Fibroblast of the conjunctiva (primary cell): ENCODE measurements at regions not wholly inside any gene's neighbourhood (a gene's known extent, or its start where the extent isn't known, plus 50 kb on each side); places are given as distances from the start of the nearest gene placed in this dataset.
A peak's percentile ranks its signal among the peaks of the same experiment; 100 is the strongest.

Source experiments
- DNase-seq: peaks from one replicate; pipeline ENCODE4 v3.0.0-alpha.2; 2010; ENCODE audit warnings: low read depth

GRCh38 chr9:88658311-88658822, 123.4 kb downstream of the NXNL2 start:
- peak; percentile 47 for DNase-seq

- DNase-seq = no peak
Measured at GRCh38 chr9:88659126-88659525, 124.1 kb downstream of the NXNL2 start.

- no peak for DNase-seq
Measured at GRCh38 chr9:88660611-88661010, 125.6 kb downstream of the NXNL2 start.

DNA sequence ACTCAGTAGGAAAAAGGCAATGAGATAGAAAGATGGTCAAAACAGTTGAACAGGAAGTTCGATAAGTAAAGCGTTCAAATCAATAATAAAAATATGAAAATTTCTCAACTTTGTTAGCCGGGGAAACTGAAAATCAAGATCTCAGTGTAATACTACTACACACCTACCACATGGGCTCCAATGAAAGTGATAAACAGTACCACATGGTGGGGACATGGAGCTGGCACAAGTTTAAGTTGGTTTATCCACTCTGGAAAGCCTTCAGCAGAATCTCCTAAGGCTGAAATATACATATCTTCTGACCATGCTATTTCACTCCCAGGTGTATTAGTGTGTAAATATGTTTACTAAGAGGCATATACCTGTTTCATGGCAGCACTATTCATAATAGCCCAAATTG, 126.8 kb downstream of the NXNL2 start:
- DNase-seq = no peak

- DNase-seq = no peak
Measured at GRCh38 chr9:88663771-88664419, 128.9 kb downstream of the NXNL2 start.

DNA sequence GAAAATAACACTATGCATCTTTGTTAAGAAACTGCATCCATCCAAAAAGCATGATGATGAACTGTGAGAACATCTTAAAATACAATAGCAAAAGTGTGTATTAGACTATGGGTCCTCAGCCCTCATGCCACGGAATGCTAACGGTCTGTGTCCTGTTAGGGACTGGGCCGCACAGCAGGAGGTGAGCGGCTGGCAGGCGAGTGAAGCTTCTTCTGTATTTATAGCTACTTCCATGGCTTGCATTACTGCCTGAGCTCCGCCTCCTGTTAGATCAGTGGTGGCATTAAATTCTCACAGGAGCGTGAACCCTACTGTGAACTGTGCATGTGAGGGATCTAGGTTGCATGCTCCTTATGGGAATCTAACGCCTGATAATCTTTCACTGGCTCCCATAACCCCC, 129.8 kb downstream of the NXNL2 start:
- DNase-seq = no peak

GRCh38 chr9:88672874-88673689, 138.1 kb downstream of the NXNL2 start:
- DNase-seq = no peak

DNA sequence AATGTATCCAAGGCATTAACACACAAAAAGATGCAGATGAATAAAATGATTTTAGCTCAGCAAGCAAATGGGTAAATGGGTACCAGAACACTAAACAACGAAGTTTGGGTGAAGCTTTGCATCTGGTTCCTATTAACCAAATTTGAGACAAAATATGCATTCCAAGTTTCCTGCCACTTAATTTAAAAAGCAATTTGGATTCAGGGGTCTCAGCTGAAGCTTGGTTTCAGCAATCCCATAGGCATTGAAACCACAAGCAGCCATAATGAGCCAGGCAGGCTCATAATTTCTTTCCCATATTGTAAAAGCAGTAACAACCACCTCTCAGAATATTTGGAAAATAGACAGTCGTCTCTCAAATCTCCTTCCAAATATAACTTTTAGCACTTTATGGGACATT, 138.9 kb downstream of the NXNL2 start:
- no peak for DNase-seq

DNA sequence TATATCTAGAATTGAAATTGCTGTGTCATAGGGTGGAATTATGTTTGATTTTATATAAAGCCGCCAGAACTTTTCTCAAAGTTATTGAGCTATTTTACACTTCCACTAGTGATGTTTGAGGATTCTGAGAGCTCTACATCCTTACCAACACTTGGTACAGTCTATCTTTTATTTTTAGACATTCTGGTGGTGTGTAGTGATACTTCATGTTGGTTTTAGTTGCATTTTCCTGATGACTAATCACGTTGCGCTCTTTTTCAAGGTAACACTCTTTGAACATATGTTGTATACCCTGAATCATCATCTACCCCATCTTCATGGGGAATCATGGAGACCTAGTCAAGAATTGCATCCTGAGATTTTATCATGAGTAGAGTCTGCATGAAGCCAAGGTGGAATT, 141.7 kb downstream of the NXNL2 start:
- DNase-seq = no peak

DNA sequence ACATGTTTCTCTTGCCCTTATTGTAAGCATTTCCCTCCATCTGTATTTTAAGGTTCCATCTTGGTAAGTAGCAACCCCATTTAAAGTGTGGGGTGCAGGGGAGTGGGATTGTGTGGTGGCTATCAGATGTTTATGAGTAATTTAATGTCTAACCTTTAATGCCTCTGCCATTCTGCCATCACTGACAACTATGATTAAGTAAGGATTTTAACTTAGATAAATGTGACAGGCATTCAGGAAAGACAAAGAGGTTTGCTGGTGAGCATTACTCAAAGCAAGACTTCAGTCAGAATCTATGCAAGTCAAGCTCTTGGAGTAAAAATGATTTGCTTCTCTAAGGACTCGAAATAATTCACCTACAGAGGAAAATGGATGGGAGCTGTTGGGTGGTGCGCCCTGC, 143.0 kb downstream of the NXNL2 start:
- DNase-seq = no peak

GRCh38 chr9:88678431-88678830, 143.5 kb downstream of the NXNL2 start:
- no peak for DNase-seq

GRCh38 chr9:88680041-88680440, 145.1 kb downstream of the NXNL2 start:
- peak; percentile 38 for DNase-seq

DNA sequence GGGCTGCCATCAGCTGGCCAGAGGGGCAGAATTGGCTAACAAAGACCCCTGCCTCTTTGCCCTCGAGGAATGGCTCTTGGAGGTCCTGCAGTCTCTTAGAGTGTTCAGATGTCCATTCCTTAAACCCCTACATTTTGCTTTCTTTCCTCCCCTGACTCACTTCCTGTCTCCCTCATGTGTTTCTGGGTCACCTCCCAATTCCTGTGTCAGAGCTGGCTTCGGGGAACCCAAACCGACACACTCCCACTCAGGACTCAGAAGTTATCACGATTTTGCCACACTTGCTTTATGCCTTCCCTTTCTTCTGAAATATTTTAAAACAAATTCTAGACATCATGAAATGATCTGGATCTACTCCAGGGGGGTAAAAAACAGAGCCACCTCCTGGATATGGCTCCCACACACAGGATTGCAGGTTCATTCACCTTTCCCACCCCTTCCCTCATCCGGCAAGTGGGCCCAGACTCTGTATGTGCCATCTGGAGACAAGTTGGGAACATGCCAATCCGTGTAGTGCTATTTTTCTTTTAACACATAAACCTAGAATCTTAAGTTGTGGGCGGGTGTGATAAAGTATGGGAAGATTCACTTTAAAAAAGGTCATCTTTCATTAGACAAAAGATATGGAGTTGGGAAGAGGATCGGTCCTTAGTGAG, 145.7 kb downstream of the NXNL2 start:
- DNase-seq = no peak

DNA sequence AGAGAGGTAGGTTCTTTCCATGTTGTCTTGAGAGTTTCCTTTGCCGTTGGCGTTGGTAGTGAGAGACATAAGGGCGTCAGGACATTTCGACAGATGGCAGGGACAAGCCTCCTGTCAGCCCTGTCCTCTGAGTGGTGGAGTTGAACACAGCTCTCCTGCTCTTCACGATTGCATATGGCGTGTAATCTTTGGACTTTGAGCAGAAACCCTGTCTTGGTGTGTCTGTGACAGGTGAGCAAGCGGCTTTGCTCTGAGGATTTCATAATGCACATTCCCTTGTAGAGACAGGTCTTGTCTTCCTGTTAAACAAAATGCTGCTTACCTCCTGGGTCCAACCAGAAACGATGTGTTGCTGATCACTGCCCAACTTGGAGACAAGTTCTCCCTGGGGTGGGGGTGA, 146.5 kb downstream of the NXNL2 start:
- no peak for DNase-seq

- DNase-seq = no peak
Measured at GRCh38 chr9:88682431-88682831, 147.5 kb downstream of the NXNL2 start.

DNA sequence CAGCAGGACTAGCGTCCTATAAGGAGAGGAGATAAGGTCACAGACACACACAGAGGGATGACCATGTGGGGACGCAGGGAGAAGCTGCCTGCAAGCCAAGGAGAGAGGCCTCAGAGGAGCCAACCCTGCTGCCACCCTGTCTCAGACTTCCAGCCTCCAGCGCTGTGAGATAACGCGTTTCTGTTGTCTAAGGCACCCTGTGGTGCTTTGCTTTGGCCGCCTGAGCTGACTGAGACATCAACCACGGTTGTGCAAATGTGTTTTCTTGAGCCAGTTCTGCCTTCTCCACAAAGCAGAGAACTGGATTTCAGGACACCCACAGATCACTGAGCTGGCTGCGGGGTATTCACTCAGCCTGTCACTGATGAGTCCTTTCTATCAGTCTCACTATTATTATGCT, 149.1 kb downstream of the NXNL2 start:
- no peak for DNase-seq

- DNase-seq = no peak
Measured at GRCh38 chr9:88684845-88685244, 149.9 kb downstream of the NXNL2 start.

DNA sequence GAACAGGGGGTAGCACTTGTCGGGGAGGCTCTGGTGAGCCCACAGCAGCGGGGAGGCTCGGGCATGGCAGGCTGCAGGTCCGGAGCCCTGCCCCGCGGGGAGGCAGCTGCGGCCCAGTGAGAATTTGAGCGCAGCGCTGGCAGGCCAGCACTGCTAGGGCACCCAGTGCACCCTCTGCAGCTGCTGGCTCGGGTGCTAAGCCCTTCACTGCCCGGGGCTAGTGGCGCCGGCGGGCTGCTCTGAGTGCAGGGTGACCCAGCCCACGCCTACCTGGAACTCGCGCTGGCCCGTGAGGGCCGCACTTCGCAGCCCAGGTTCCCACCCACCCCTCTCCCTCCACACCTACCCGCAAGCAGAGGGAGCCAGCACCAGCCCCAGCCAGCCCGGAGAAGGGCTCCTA, 151.0 kb downstream of the NXNL2 start:
- DNase-seq = no peak

- DNase-seq = no peak
Measured at GRCh38 chr9:88689509-88690298, 154.7 kb downstream of the NXNL2 start.

DNA sequence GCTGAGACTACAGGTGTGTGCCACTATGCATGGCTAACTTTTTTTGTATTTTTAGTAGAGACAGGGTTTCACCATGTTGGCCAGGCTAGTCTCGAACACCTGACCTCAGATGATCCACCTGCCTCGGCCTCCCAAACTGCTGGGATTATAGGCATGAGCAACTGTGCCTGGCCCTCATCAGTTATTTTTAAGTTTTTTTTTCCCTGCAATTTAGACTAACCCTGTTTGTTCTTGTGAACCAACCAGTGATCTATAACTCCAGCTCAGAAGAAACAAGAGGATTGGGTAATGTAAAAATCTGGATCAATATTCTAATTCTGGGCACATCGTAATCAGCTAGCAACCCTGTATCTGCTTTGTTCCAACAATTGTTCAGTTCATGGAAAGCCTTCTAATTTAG, 155.7 kb downstream of the NXNL2 start:
- no peak for DNase-seq

DNA sequence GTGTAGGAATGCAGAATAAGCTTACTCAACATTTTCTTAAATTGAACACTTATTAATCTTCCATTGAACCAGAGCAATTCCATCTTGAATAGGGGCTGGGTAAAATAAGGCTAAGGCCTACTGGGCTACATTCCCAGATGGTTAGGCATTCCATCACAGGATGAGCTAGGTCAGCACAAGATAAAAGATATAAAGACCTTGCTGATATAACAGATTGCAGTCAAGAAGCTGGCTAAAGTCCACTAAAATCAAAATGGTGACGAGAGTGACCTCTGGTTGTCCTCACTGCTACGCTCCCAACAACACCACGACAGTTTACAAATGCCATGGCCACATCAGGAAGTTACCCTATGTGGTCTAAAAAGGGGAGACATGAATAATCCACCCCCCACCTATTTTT, 156.1 kb downstream of the NXNL2 start:
- DNase-seq = no peak

GRCh38 chr9:88691811-88692210, 156.8 kb downstream of the NXNL2 start:
- DNase-seq = no peak
